Stomach (tissue), 8 donors: ENCODE measurements at regions not wholly inside any gene's neighbourhood (a gene's known extent, or its start where the extent isn't known, plus 50 kb on each side); places are given as distances from the start of the nearest gene placed in this dataset.

Experiments used
- DNase-seq, 2 donors: peaks; one replicate each; pipeline versions ENCODE4 v3.0.0 to v3.0.0-alpha.2; 2013 to 2019
- H3K27ac ChIP-seq, 5 donors: fragments of 200-600 bp in 4 of 5; sonication (generic) in 4 of 5; one replicate each; pipeline ENCODE4 v1.5.1; 2013 to 2019; ENCODE audit warnings: mild to moderate bottlenecking in 1 of 5, moderate library complexity in 1 of 5
- H3K27me3 ChIP-seq, 3 donors: fragments of 200-600 bp; sonication (generic); one replicate each; pipeline ENCODE4 v1.5.1; 2017 to 2019; ENCODE audit warnings: mixed run types in 1 of 3
- H3K36me3 ChIP-seq, 4 donors: fragments of 200-600 bp; sonication (generic); 1 replicate in 3 of 4; 2 replicates in 1 of 4; pipeline ENCODE4 v1.5.1; 2016 to 2019
- H3K4me1 ChIP-seq, 4 donors: fragments of 200-600 bp; sonication (generic); one replicate each; pipeline ENCODE4 v1.5.1; 2016 to 2019
- H3K4me3 ChIP-seq, 4 donors: fragments of 200-600 bp; sonication (generic) in 3 of 4; one replicate each; pipeline ENCODE4 v1.5.1; 2016 to 2019; ENCODE audit warnings: mild to moderate bottlenecking in 1 of 4
- H3K9me3 ChIP-seq, 4 donors: fragments of 200-600 bp; sonication (generic); one replicate each; pipeline ENCODE4 v1.5.1; 2016 to 2019
- CTCF ChIP-seq, 7 experiments: fragments of 450-650 bp in 4 of 7; fragments of 200-600 bp in 3 of 7; sonication (generic) in 3 of 7; IDR thresholded peaks; one replicate each; pipeline ENCODE4 v1.5.1; 2016 to 2019; ENCODE audit warnings: antibody characterized with exemption in 7 of 7, control low read depth in 2 of 7, mild to moderate bottlenecking in 1 of 7
- EP300 ChIP-seq: sonication (generic); formaldehyde crosslinking; IDR thresholded peaks from one replicate; pipeline ENCODE4 v1.6.1; 2017; ENCODE audit warnings: antibody characterized with exemption
- POLR2A ChIP-seq, 4 donors: fragments of 450-650 bp; IDR thresholded peaks; one replicate each; pipeline ENCODE4 v1.6.1; 2016; ENCODE audit warnings: antibody characterized with exemption in 4 of 4, control low read depth in 2 of 4, mild to moderate bottlenecking in 1 of 4, moderate library complexity in 1 of 4
- POLR2AphosphoS5 ChIP-seq, 3 donors: sonication (generic); formaldehyde crosslinking; IDR thresholded peaks; one replicate each; pipeline ENCODE4 v1.6.1; 2016; ENCODE audit warnings: antibody characterized with exemption in 3 of 3
- WGBS, 5 donors: extraction: QIAGEN DNeasy Blood & Tissue Kit in 3 of 5; methylation state at CpG; one replicate each; pipeline versions ENCODE4 v1.1.5 to v1.1.7; 2013 to 2018; 5-methylcytosine and 5-hydroxymethylcytosine counted together
- intact Hi-C: fragments of 100-400 bp; cut with DNase I; formaldehyde crosslinking; loops from one replicate; pipeline ENCODE4 v1.15.1; 2023; ENCODE audit warnings: low total_unique reads
- donor health status: healthy with polysubstance abuse.
- donor health status: Bipolar disorder and iron deficiency.
- donor health status: healthy.

GRCh38 chr11:46198245-46199240 is 77.3 kb upstream of the PHF21A start:
- H3K4me1 ChIP-seq = no peaks in the 10 kb centered on the region
- H3K27ac ChIP-seq = no peak overlapping the region
- 72 to 81% (median 77%) methylated on average over 8 of the region's 8 CpGs for WGBS, 5 donors
- no peaks in the 10 kb centered on the region for H3K36me3 ChIP-seq
- H3K4me3 ChIP-seq = no peak overlapping the region
- intact Hi-C loops = no loop called here
- peak in 1 of 2 donors; percentile 11 for DNase-seq
- TF ChIP-seq EP300 = no peak
- TF ChIP-seq CTCF (IDR thresholded peaks at IDR 0.05) = no peak
- no peak for TF ChIP-seq POLR2A (IDR thresholded peaks at IDR 0.05)
- no peak for TF ChIP-seq POLR2AphosphoS5 (IDR thresholded peaks at IDR 0.05)
- H3K27me3 ChIP-seq = peaks cover 0 to 6% (median 0%) of the 10 kb centered on the region in 3 donors
- no peaks in the 10 kb centered on the region for H3K9me3 ChIP-seq

GRCh38 chr11:46197421-46197820 is 76.2 kb upstream of the PHF21A start:
- no peak overlapping the region for H3K27ac ChIP-seq
- 63 to 81% (median 76%) methylated on average over 3 of the region's 3 CpGs for WGBS, 5 donors
- intact Hi-C loops = no loop called here
- no peak for TF ChIP-seq POLR2AphosphoS5 (IDR thresholded peaks at IDR 0.05)
- no peak for DNase-seq
- H3K36me3 ChIP-seq = no peaks in the 10 kb centered on the region
- no peak overlapping the region for H3K4me3 ChIP-seq
- H3K4me1 ChIP-seq = no peaks in the 10 kb centered on the region
- peaks cover 0 to 6% (median 0%) of the 10 kb centered on the region in 3 donors for H3K27me3 ChIP-seq
- no peaks in the 10 kb centered on the region for H3K9me3 ChIP-seq

GRCh38 chr11:46188017-46188416 is 66.8 kb upstream of the PHF21A start:
- Histone ChIP-seq H3K4me1 (no peaks in the 10 kb centered on the region), H3K27ac (no peak overlapping the region), H3K9me3 (peaks cover 0 to 10% (median 4%) of the 10 kb centered on the region in 4 donors), H3K4me3 (no peak overlapping the region), H3K27me3 (no peaks in the 10 kb centered on the region), H3K36me3 (no peaks in the 10 kb centered on the region)
- no peak for DNase-seq
- intact Hi-C loops = no loop called here
- TF ChIP-seq POLR2AphosphoS5 (IDR thresholded peaks at IDR 0.05) (no peak), CTCF (IDR thresholded peaks at IDR 0.05) (no peak), EP300 (no peak), POLR2A (IDR thresholded peaks at IDR 0.05) (no peak)

- DNase-seq = no peak
- no peak overlapping the region for H3K4me3 ChIP-seq
- H3K9me3 ChIP-seq = no peaks in the 10 kb centered on the region
- no peaks in the 10 kb centered on the region for H3K4me1 ChIP-seq
- no peaks in the 10 kb centered on the region for H3K36me3 ChIP-seq
- no peaks in the 10 kb centered on the region for H3K27me3 ChIP-seq
- H3K27ac ChIP-seq = no peak overlapping the region
- intact Hi-C loops = no loop called here
- TF ChIP-seq EP300 (no peak), POLR2AphosphoS5 (IDR thresholded peaks at IDR 0.05) (no peak), POLR2A (IDR thresholded peaks at IDR 0.05) (no peak), CTCF (IDR thresholded peaks at IDR 0.05) (no peak)
- 50 to 63% (median 59%) methylated on average over 4 of the region's 4 CpGs for WGBS, 5 donors
Observed at GRCh38 chr11:46183819-46184218, 62.6 kb upstream of the PHF21A start.
